ENCODE measurements at regions not wholly inside any gene's neighbourhood (a gene's known extent, or its start where the extent isn't known, plus 50 kb on each side); places are given as distances from the start of the nearest gene placed in this dataset.

- no peak for TF ChIP-seq CTCF (IDR thresholded peaks at IDR 0.05; ENCODE audit: poor library complexity)
- no peak for TF ChIP-seq EZH2 (IDR thresholded peaks at IDR 0.05; ENCODE audit: borderline replicate concordance)
Observed at GRCh38 chr3:99500485-99500884, 137.9 kb upstream of the COL8A1 start.
